ENCODE measurements at regions not wholly inside any gene's neighbourhood (a gene's known extent, or its start where the extent isn't known, plus 50 kb on each side); places are given as distances from the start of the nearest gene placed in this dataset.

- DNase-seq (ENCODE audit: low read depth in 2 of 2), result no peak
Measured at GRCh38 chr11:134630861-134631260, 218.8 kb upstream of the B3GAT1 start.

GRCh38 chr11:134628426-134628825, 216.4 kb upstream of the B3GAT1 start:
- DNase-seq (ENCODE audit: low read depth in 2 of 2), result no peak

- DNase-seq (ENCODE audit: low read depth in 2 of 2), result no peak
Measured at GRCh38 chr11:134626032-134626431, 214.0 kb upstream of the B3GAT1 start.

- no peak for DNase-seq (ENCODE audit: low read depth in 2 of 2)
Measured at GRCh38 chr11:134625631-134626030, 213.6 kb upstream of the B3GAT1 start.

GRCh38 chr11:134625151-134625550, 213.1 kb upstream of the B3GAT1 start:
- no peak for DNase-seq (ENCODE audit: low read depth in 2 of 2)

DNA sequence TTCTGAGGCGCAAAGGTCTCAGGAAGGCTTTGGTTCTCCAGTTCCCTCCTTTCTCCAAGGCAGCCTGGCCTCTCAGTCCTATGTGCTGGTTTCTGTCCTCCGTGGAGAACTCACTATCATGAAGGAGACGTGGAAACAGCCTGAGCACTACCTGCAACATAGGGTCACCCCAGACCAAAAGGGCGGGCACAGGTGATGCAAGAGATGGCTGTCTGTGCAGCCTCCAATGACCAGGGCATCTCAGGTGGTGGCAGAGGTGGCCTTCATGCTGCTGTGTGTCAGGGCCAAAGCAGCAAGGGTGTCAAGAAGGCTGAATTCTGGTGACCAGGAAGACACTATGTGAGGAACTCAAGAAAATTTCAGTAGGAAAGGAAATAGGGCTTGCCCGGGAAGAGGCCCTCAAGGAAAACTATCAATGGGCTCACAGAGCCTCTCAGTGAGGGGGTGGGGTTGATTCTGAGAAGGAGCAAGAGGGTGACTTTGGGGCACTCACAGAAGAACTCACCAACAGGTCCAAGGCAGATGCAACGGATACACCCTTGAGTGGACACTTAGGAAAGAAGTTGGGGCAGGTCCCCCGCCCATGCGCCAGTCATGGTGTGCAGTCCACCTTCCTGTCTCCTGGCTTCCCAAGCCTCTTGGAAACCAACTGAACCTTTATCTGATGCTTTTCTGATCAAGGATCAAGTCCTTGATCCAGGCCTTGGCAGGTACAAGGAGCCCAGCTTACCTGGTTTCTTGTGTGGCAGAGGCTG, 212.3 kb upstream of the B3GAT1 start:
- no peak for DNase-seq (ENCODE audit: low read depth in 2 of 2)

- no peak for DNase-seq (ENCODE audit: low read depth in 2 of 2)
Measured at GRCh38 chr11:134623711-134624110, 211.7 kb upstream of the B3GAT1 start.

- no peak for DNase-seq (ENCODE audit: low read depth in 2 of 2)
Measured at GRCh38 chr11:134622458-134622857, 210.4 kb upstream of the B3GAT1 start.

GRCh38 chr11:134617360-134617759, 205.3 kb upstream of the B3GAT1 start:
- no peak for DNase-seq (ENCODE audit: low read depth in 2 of 2)

DNA sequence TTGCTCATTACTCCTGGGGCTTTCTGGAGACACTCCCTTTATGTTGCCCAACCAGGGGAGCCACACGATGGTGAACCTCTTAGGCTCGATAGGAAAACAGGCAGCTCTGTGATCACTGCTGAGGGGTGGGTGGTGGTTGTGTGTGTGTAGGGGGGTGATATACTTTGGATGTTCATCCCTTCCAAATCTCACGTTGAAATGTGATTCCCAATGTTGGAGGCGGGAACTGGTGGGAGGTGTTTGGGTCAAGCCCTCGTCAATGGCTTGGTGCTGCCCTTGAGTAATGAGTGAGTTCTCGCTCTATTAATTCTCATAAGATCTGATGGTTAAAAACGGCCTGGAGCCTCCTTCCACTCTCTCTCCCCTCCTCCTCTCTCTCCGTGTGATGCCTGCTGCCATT, 204.0 kb upstream of the B3GAT1 start:
- DNase-seq (ENCODE audit: low read depth in 2 of 2), result no peak

DNA sequence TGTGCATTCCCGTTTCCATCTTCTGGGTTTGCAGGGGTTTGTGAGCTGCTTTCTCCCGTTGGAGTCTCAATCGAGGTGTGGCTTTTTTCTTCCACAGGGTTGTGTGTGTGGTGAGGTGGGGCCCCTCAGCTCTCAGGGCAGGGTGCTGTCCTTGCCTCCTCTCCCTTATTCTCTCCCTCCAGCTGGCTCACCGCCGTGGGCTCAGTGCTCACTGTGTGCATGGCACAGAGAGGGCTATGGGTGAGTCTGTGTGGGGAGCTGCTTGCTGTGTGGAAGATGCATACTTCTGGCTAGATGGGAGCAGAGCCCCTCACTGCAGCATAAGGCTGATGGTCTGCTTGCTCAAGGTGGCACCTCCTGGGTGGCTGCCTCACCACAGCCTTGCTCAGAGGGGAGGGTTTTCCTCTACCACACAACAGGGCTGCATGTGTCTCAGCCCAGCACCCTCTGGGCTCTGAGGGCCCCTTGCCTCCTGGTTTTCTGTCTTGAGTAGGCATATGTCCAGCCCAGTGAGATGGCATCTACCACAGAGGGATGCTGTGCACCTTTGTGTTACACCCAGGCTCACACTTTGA, 203.1 kb upstream of the B3GAT1 start:
- no peak for DNase-seq (ENCODE audit: low read depth in 2 of 2)

DNA sequence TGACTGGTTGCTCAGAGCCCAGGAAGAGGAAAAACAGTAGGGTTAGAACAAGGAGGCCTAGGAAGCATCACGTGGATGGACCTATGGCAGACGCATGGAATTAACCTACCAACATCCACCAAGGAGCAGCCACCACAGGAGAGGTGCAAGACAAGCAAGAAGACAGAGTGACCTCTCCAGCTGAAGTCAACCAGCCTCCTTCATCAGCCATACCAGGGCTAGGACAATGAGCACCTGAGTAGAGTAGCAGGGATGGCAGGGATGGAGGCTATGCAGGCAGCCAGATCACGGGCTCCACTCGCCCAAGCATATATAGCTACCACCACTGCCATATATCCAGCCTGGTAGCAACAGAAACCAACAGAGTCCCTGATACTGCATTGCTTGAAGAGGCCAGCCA, 202.1 kb upstream of the B3GAT1 start:
- DNase-seq (ENCODE audit: low read depth in 2 of 2), result no peak

DNA sequence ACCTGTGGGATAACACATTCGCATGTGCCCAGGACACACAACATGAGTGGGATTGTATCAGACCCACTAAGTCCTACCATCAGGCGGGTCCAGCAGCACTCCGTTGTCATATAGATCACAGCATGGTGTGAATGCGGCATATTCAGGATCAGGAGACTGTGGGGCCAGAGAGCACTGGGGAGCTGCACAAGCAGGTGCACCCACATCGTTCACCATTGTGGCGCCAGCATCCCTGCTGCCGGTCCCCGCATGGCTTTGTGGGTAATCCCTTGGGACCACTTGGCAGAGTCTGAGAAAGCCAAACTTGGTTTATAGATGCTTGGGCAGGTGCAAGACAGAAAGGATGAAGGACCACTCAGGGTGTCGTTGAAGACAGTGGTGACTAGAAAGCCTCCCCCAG, 201.6 kb upstream of the B3GAT1 start:
- DNase-seq (ENCODE audit: low read depth in 2 of 2), result no peak

- no peak for DNase-seq (ENCODE audit: low read depth in 2 of 2)
Measured at GRCh38 chr11:134612140-134613030, 200.3 kb upstream of the B3GAT1 start.

DNA sequence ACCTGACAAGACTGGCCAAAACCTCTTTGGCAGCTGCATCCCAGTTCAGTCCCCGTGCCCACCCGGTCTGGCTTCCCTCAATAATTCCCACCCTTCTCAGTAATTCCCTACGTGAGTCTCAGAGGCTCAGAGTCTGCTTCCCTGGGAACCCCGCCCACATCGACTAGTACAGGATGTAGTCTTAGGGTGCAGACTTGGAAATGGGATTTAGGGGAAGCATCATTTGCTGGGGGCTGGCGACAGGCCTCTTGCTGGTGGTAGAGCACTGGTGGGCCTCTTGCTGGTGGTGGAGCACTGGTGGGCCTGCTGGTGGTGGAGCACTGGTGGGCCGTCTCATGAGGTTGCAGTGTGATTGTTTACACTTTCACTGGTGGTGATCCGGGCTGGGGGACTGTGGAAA, 199.5 kb upstream of the B3GAT1 start:
- no peak for DNase-seq (ENCODE audit: low read depth in 2 of 2)

DNA sequence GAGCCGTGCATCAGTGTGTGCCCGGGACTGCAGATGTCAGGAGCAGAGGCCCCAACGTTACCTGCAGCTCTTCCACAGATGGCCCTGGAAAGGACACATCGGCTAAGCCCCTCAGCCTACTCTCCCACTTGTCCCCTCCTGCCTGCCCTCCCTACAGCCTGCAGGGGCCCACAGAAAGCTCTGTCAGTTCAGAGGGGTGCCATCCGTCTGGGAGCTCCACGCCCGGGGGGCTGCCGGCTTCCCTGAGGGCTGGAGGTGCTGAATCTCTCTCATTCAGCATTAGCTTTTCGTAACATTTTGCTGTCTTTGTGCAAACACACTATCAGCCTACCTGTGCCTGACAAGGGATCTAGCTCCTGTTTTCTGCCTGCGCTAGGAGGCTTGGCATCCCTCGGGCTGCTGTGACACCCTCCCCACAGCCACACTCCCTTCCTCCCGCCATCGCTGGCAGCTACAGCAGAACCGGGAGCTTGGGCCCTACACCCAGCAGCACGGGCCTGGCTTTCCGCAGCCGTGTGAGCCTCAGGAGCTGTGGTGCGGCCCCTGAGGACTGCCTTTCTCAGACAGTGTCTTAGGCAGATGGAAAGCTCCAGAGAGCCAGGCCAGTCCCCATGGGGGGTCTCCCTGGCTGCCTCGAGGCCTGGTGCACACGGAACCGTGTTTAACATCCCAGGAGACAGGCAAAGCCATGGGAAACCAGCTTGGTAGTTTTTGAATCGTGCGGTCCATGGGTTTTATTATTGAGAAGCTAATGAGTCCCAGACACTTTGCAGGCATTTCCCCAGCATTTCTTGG, 198.3 kb upstream of the B3GAT1 start:
- DNase-seq (ENCODE audit: low read depth in 2 of 2), result no peak

GRCh38 chr11:134609361-134610115, 197.5 kb upstream of the B3GAT1 start:
- no peak for DNase-seq (ENCODE audit: low read depth in 2 of 2)

GRCh38 chr11:134607963-134608750, 196.1 kb upstream of the B3GAT1 start:
- DNase-seq (ENCODE audit: low read depth in 2 of 2), result no peak

- DNase-seq (ENCODE audit: low read depth in 2 of 2), result no peak
Measured at GRCh38 chr11:134606251-134606650, 194.2 kb upstream of the B3GAT1 start.

DNA sequence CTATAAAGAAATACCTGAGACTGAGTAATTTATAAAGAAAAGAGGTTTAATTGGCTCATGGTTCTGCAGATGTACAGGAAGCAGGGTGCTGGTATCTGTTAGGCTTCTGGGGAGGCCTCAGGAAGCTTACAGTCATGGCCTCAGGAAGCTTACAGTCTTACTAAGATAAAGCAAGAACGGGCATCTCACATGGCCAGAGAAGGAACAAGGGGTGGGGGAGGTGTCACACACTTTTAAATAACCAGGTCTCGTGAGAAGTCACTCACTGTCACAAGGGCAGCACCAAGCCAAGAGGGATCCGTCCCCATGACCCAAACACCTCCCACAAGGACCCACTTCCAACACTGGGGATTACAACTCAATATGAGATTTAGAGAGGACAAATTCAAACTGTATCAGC, 192.8 kb upstream of the B3GAT1 start:
- no peak for DNase-seq (ENCODE audit: low read depth in 2 of 2)

Measured in stimulated activated CD4-positive, alpha-beta T cell treated with anti-CD3 and anti-CD28 coated beads, Interleukin-1b, Interleukin-23, amount 100 ng/mL, for 4 hours (primary cell).